Fibroblast of lung (primary cell): ENCODE measurements at regions not wholly inside any gene's neighbourhood (a gene's known extent, or its start where the extent isn't known, plus 50 kb on each side); places are given as distances from the start of the nearest gene placed in this dataset.

Experiments
- DNase-seq, 2 donors: peaks; one replicate each; pipeline versions ENCODE4 v3.0.0 to v3.0.0-alpha.2; 2010; ENCODE audit warnings: low read depth in 2 of 2
- H2AFZ ChIP-seq: 2 replicates; pipeline ENCODE4 v1.5.1; 2012; ENCODE audit warnings: low read length, control low read depth, inconsistent platforms
- H3K27ac ChIP-seq: 2 replicates; pipeline ENCODE4 v1.5.1; 2011; ENCODE audit warnings: low read length, control low read depth; ENCODE audit not compliant: insufficient read depth
- H3K27me3 ChIP-seq: 2 replicates; pipeline ENCODE4 v1.5.1; 2011; ENCODE audit warnings: mild to moderate bottlenecking, low read length; ENCODE audit not compliant: control insufficient read depth, insufficient read depth
- H3K36me3 ChIP-seq: 2 replicates; pipeline ENCODE4 v1.5.1; 2011; ENCODE audit warnings: low read length; ENCODE audit not compliant: control insufficient read depth, insufficient read depth
- H3K4me1 ChIP-seq: 2 replicates; pipeline ENCODE4 v1.5.1; 2011; ENCODE audit warnings: low read length; ENCODE audit not compliant: control insufficient read depth, insufficient read depth; ENCODE audit errors: extremely low read depth
- H3K4me2 ChIP-seq: 2 replicates; pipeline ENCODE4 v1.5.1; 2011; ENCODE audit warnings: low read length, control low read depth; ENCODE audit not compliant: insufficient read depth; ENCODE audit errors: extremely low read depth
- H3K4me3 ChIP-seq, 4 experiments: fragments of 200-600 bp in 1 of 4; sonication (generic) in 1 of 4; replicated peaks in 1 of 4; 2 replicates each; pipeline ENCODE4 v1.5.1; 2011 to 2016; ENCODE audit warnings: low read length in 4 of 4, low read depth in 3 of 4, mild to moderate bottlenecking in 3 of 4, control low read depth in 2 of 4, inconsistent platforms in 1 of 4, mixed read lengths in 1 of 4; ENCODE audit not compliant: insufficient read depth in 1 of 4; ENCODE audit errors: control extremely low read depth in 1 of 4
- H3K79me2 ChIP-seq: 2 replicates; pipeline ENCODE4 v1.5.1; 2012; ENCODE audit warnings: mild to moderate bottlenecking, low read length, inconsistent platforms; ENCODE audit not compliant: control insufficient read depth, insufficient read depth
- H3K9ac ChIP-seq: 2 replicates; pipeline ENCODE4 v1.5.1; 2011; ENCODE audit warnings: mild to moderate bottlenecking, low read length, control low read depth; ENCODE audit not compliant: insufficient read depth
- H3K9me3 ChIP-seq: 2 replicates; pipeline ENCODE4 v1.5.1; 2012; ENCODE audit warnings: low read depth, low read length; ENCODE audit not compliant: control insufficient read depth, insufficient read depth
- H4K20me1 ChIP-seq: 2 replicates; pipeline ENCODE4 v1.5.1; 2011; ENCODE audit warnings: low read length; ENCODE audit not compliant: control insufficient read depth, insufficient read depth; ENCODE audit errors: extremely low read depth
- EZH2 ChIP-seq: IDR thresholded peaks from 2 replicates; pipeline ENCODE4 v1.5.1; 2012; ENCODE audit warnings: low read length, control low read depth, mild to moderate bottlenecking; ENCODE audit errors: missing control alignments
- TF ChIP-seq, protein P1 (sequence below), 2 donors: IDR thresholded peaks in 1 of 2; conservative IDR thresholded peaks in 1 of 2; 1 replicate in 1 of 2; 2 replicates in 1 of 2; pipeline ENCODE4 v1.5.1; 2011 to 2012; ENCODE audit warnings: low read length in 2 of 2, control low read depth in 1 of 2, inconsistent platforms in 1 of 2, low read depth in 1 of 2, mild to moderate bottlenecking in 1 of 2

DNA sequence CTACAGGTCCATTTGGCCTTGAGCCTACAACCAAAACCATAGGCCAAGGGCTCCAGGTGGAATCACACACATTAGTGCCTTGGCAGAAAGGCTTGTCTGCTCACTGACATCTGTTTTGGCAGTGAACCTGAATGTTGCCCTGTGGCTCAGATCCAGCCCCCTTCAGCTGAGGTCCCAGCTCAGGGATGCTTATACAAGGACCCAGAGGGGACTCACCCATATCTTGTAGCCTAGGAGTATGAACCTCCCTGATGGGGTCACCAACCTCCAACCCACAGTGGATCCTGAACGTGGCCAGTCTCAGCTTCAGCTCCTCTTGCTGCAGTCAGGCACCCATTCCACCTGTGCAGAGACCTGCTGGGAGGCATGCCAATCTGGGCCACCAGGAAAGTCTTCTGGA lies 50.8 kb upstream of the HMX1 start:
- no peak for DNase-seq
- Histone ChIP-seq H3K4me1 (no peaks in the 10 kb centered on the region), H2AFZ (no peak overlapping the region), H3K9ac (no peak overlapping the region), H3K9me3 (no peaks in the 10 kb centered on the region), H4K20me1 (no peaks in the 10 kb centered on the region), H3K4me3 (no peak overlapping the region), H3K79me2 (no peaks in the 10 kb centered on the region), H3K27ac (no peak overlapping the region), H3K36me3 (no peaks in the 10 kb centered on the region), H3K4me2 (no peak overlapping the region), H3K27me3 (no peaks in the 10 kb centered on the region)
- no peak for TF ChIP-seq EZH2
- TF ChIP-seq, protein P1, sequence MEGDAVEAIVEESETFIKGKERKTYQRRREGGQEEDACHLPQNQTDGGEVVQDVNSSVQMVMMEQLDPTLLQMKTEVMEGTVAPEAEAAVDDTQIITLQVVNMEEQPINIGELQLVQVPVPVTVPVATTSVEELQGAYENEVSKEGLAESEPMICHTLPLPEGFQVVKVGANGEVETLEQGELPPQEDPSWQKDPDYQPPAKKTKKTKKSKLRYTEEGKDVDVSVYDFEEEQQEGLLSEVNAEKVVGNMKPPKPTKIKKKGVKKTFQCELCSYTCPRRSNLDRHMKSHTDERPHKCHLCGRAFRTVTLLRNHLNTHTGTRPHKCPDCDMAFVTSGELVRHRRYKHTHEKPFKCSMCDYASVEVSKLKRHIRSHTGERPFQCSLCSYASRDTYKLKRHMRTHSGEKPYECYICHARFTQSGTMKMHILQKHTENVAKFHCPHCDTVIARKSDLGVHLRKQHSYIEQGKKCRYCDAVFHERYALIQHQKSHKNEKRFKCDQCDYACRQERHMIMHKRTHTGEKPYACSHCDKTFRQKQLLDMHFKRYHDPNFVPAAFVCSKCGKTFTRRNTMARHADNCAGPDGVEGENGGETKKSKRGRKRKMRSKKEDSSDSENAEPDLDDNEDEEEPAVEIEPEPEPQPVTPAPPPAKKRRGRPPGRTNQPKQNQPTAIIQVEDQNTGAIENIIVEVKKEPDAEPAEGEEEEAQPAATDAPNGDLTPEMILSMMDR (conservative IDR thresholded peaks at IDR 0.05 in 1 of 2, IDR thresholded peaks at IDR 0.05 in 1 of 2; ENCODE audit: low read depth in 1 of 2, low read length in 2 of 2): no peak

DNA sequence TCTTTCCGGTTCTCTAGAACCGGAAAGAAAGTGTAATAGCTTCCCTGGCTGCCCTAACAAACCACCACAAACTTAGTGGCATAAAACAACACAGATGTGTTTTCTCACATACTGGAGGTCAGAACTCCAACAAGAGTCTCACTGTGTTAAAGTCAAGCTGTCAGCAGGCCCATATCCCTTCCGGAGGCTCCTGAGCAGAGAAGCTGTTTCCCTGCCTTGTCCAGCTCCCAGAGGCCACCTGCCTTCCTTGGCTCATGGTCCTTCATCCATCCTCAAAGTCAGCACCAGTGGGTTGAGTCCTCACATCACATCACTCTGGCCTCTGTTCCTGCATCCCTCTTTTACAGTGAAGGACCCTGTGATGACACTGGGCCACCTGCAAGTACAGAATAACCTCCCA lies 49.8 kb upstream of the HMX1 start:
- H3K4me3 ChIP-seq: no peak overlapping the region
- no peaks in the 10 kb centered on the region for H3K4me1 ChIP-seq
- no peaks in the 10 kb centered on the region for H3K9me3 ChIP-seq
- TF ChIP-seq, protein P1 (conservative IDR thresholded peaks at IDR 0.05 in 1 of 2, IDR thresholded peaks at IDR 0.05 in 1 of 2; ENCODE audit: low read depth in 1 of 2, low read length in 2 of 2): no peak
- TF ChIP-seq EZH2: no peak
- no peak overlapping the region for H2AFZ ChIP-seq
- H3K9ac ChIP-seq: no peak overlapping the region
- no peaks in the 10 kb centered on the region for H3K79me2 ChIP-seq
- no peaks in the 10 kb centered on the region for H3K36me3 ChIP-seq
- H3K27me3 ChIP-seq: no peaks in the 10 kb centered on the region
- no peaks in the 10 kb centered on the region for H4K20me1 ChIP-seq
- H3K4me2 ChIP-seq: no peak overlapping the region
- DNase-seq: no peak
- H3K27ac ChIP-seq: no peak overlapping the region
